IMR-90 (cell line): ENCODE measurements at regions not wholly inside any gene's neighbourhood (a gene's known extent, or its start where the extent isn't known, plus 50 kb on each side); places are given as distances from the start of the nearest gene placed in this dataset.
"Not testable (repeated sequence)": the region's sequence is repeated elsewhere in the genome, so short reads cannot be mapped to it uniquely, and the experiment has no call there.

Experiments used
- ATAC-seq: fragments of 200-7000 bp; cut with Tn5 transposase; 2 replicates; pipeline ENCODE4 v1.9.1; 2020; ENCODE audit warnings: low read depth, mild to moderate bottlenecking, moderate library complexity
- BruUV-seq: library from RNA; stranded (reverse); fragments of 400-500 nt; replicated peaks from 2 replicates; lab custom pipeline; 2021; lab: Mats Ljungman, UMichigan
- CTCF ChIA-PET: fragments of 300-600 bp; formaldehyde crosslinking; extraction: SDS; loops from one replicate; lab custom pipeline; 2021; ENCODE audit warnings: antibody characterized with exemption; lab: Yijun Ruan, JAX
- POLR2A ChIA-PET: fragments of 300-600 bp; sonication (Branson Sonifier 250); formaldehyde crosslinking; loops from one replicate; lab custom pipeline; 2022; ENCODE audit warnings: antibody characterized with exemption; ENCODE audit not compliant: unreplicated experiment; lab: Charles Lee
- DNase-seq: peaks from one replicate; pipeline ENCODE4 v3.0.0; 2013
- H2AFZ ChIP-seq: replicated peaks from 2 replicates; pipeline ENCODE3; 2013; ENCODE audit warnings: low read length, mild to moderate bottlenecking; ENCODE audit not compliant: poor library complexity
- H2AK5ac ChIP-seq: 2 replicates; pipeline ENCODE4 v1.6.1; 2013; ENCODE audit warnings: low read depth, low read length, inconsistent platforms
- H2AK9ac ChIP-seq: replicated peaks from 2 replicates; pipeline ENCODE3; 2013; ENCODE audit warnings: mild to moderate bottlenecking, low read depth, low read length, moderate library complexity; ENCODE audit not compliant: poor library complexity
- H2BK120ac ChIP-seq: 2 replicates; pipeline ENCODE4 v1.6.1; 2013; ENCODE audit warnings: low read depth, low read length, inconsistent platforms
- H2BK15ac ChIP-seq: 3 replicates; pipeline ENCODE4 v1.6.1; 2013; ENCODE audit warnings: low read depth, low read length, inconsistent platforms
- H2BK20ac ChIP-seq: 2 replicates; pipeline ENCODE4 v1.6.1; 2013; ENCODE audit warnings: low read depth, mild to moderate bottlenecking, inconsistent platforms, low read length, moderate library complexity
- H2BK5ac ChIP-seq: 2 replicates; pipeline ENCODE4 v1.6.1; 2013; ENCODE audit warnings: mild to moderate bottlenecking, low read depth, low read length, inconsistent platforms; ENCODE audit not compliant: poor library complexity, severe bottlenecking
- H3K14ac ChIP-seq: replicated peaks from 2 replicates; pipeline ENCODE4 v1.6.1; 2013; ENCODE audit warnings: low read depth, low read length, inconsistent platforms
- H3K18ac ChIP-seq: 2 replicates; pipeline ENCODE4 v1.6.1; 2013; ENCODE audit warnings: low read depth, low read length, control low read depth
- H3K23ac ChIP-seq: 2 replicates; pipeline ENCODE4 v1.6.1; 2013; ENCODE audit warnings: low read depth, low read length, inconsistent platforms
- H3K27ac ChIP-seq: 2 replicates; pipeline ENCODE4 v1.5.1; 2013; ENCODE audit warnings: mild to moderate bottlenecking, control low read depth, low read length; ENCODE audit not compliant: insufficient read depth
- H3K27me3 ChIP-seq: 2 replicates; pipeline ENCODE4 v1.6.1; 2013; ENCODE audit warnings: low read length; ENCODE audit not compliant: control insufficient read depth, insufficient read depth
- H3K36me3 ChIP-seq: 2 replicates; pipeline ENCODE4 v1.6.1; 2013; ENCODE audit warnings: low read length, mixed read lengths; ENCODE audit not compliant: control insufficient read depth, insufficient read depth
- H3K4ac ChIP-seq: 2 replicates; pipeline ENCODE4 v1.6.1; 2013; ENCODE audit warnings: low read depth, low read length, inconsistent platforms
- H3K4me1 ChIP-seq: 2 replicates; pipeline ENCODE4 v1.6.1; 2013; ENCODE audit warnings: low read length, mixed read lengths; ENCODE audit not compliant: control insufficient read depth, insufficient read depth
- H3K4me2 ChIP-seq: 2 replicates; pipeline ENCODE4 v1.6.1; 2013; ENCODE audit warnings: low read depth, mild to moderate bottlenecking, control low read depth, low read length, moderate library complexity
- H3K4me3 ChIP-seq: 2 replicates; pipeline ENCODE4 v1.5.1; 2013; ENCODE audit warnings: low read depth, mild to moderate bottlenecking, control low read depth, low read length, moderate library complexity; ENCODE audit not compliant: insufficient read depth
- H3K56ac ChIP-seq: 2 replicates; pipeline ENCODE4 v1.6.1; 2013; ENCODE audit warnings: low read length, inconsistent platforms; ENCODE audit not compliant: insufficient read depth; ENCODE audit errors: extremely low read depth
- H3K79me1 ChIP-seq, 2 experiments: 2 replicates each; pipeline ENCODE4 v1.6.1; 2013; ENCODE audit warnings: low read length in 2 of 2, inconsistent platforms in 1 of 2, low read depth in 1 of 2
- H3K9ac ChIP-seq: 2 replicates; pipeline ENCODE4 v1.6.1; 2013; ENCODE audit warnings: low read depth, low read length, control low read depth
- H3K9me1 ChIP-seq: 2 replicates; pipeline ENCODE4 v1.6.1; 2013; ENCODE audit warnings: low read length, inconsistent platforms; ENCODE audit not compliant: insufficient read depth
- H3K9me3 ChIP-seq: 2 replicates; pipeline ENCODE4 v1.6.1; 2013; ENCODE audit warnings: low read length; ENCODE audit not compliant: control insufficient read depth, insufficient read depth
- H4K20me1 ChIP-seq: 2 replicates; pipeline ENCODE4 v1.6.1; 2013; ENCODE audit warnings: low read length, inconsistent platforms; ENCODE audit not compliant: insufficient read depth
- H4K5ac ChIP-seq: 2 replicates; pipeline ENCODE4 v1.6.1; 2013; ENCODE audit warnings: mild to moderate bottlenecking, low read depth, low read length, control low read depth
- H4K8ac ChIP-seq, 2 experiments: 2 replicates each; pipeline ENCODE4 v1.6.1; 2013; ENCODE audit warnings: low read depth in 2 of 2, low read length in 2 of 2, control low read depth in 1 of 2, inconsistent platforms in 1 of 2
- H4K91ac ChIP-seq: 2 replicates; pipeline ENCODE4 v1.6.1; 2013; ENCODE audit warnings: low read depth, low read length, inconsistent platforms; ENCODE audit not compliant: insufficient read depth
- CEBPB ChIP-seq: IDR thresholded peaks from 2 replicates; pipeline ENCODE4 v1.6.1; 2012; ENCODE audit warnings: low read depth, low read length, improper control_type of control experiment
- CHD1 ChIP-seq: IDR thresholded peaks from 2 replicates; pipeline ENCODE4 v1.6.1; 2012; ENCODE audit warnings: low read depth, low read length, improper control_type of control experiment
- POLR2A ChIP-seq: IDR thresholded peaks from 2 replicates; pipeline ENCODE4 v1.6.1; 2012; ENCODE audit warnings: mild to moderate bottlenecking, low read depth, low read length
- RFX5 ChIP-seq: IDR thresholded peaks from 2 replicates; pipeline ENCODE4 v1.8.0; 2012; ENCODE audit warnings: low read depth, mild to moderate bottlenecking, low read length, moderate library complexity
- SMC3 ChIP-seq: fragments of 150-350 bp; IDR thresholded peaks from 2 replicates; pipeline ENCODE4 v1.6.1; 2016; ENCODE audit warnings: low read depth, mild to moderate bottlenecking, antibody characterized with exemption, low read length, moderate library complexity
- WGBS, 2 experiments: methylation state at CpG; one replicate each; pipeline versions ENCODE4 v1.1.5 to v1.1.7; 2013; ENCODE audit warnings: missing lambda C conversion rate in 2 of 2; ENCODE audit not compliant: insufficient read length in 1 of 2; ENCODE audit errors: extremely low coverage in 2 of 2; 5-methylcytosine and 5-hydroxymethylcytosine counted together
- dilution Hi-C: fragments of 300-500 bp; cut with HindIII; formaldehyde crosslinking; loops from one replicate; pipeline ENCODE4 v1.14.3; 2018; ENCODE audit warnings: low sequenced_read_pairs; ENCODE audit not compliant: unreplicated experiment
- in situ Hi-C: fragments of 300-500 bp; cut with MboI; formaldehyde crosslinking; loops from 3 replicates; pipeline ENCODE4 v1.14.3; 2019; ENCODE audit warnings: low sequenced_read_pairs, inconsistent platforms, mixed read lengths
- intact Hi-C: fragments of 100-400 bp; cut with micrococcal nuclease; formaldehyde crosslinking; loops from 2 replicates; pipeline ENCODE4 v1.10.0; 2022
- TF ChIP-seq, protein P1 (sequence below): fragments of 150-350 bp; IDR thresholded peaks from 2 replicates; pipeline ENCODE4 v1.6.1; 2017; ENCODE audit warnings: mild to moderate bottlenecking, antibody characterized with exemption, low read length, low read depth
- TF ChIP-seq, protein P2 (sequence below): conservative IDR thresholded peaks from 2 replicates; pipeline ENCODE4 v1.5.1; 2012; ENCODE audit warnings: mild to moderate bottlenecking, low read depth, low read length, improper control_type of control experiment

DNA sequence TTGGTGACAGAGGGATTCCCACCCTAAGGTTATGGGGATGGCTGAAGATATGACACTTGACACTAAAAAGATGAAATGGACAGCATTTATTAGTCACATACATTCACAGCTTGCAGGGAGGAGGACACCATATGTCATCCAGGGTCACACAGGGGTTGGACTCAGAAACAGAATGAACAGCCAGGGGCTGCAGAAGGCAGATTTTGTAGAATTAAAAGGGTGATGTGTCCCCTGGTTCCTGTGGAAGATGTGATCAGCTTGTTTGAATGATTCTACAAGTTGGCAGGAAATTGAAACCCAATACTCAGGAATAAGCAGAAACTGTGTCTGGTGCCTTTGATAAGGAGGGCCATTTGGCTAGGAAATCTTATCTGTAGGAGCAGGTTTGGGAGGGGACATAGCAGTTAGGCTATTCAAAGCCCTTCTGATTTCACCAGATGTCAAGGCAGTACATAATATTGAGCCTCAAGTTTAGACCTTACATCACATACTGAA lies 102.3 kb upstream of the GRIN3A start:
- Histone ChIP-seq H3K4me3 (no peak overlapping the region), H3K79me1 (no peaks in the 10 kb centered on the region), H3K4me1 (no peaks in the 10 kb centered on the region), H2AFZ (no peak overlapping the region), H3K18ac (no peak overlapping the region), H3K4me2 (no peak overlapping the region), H4K5ac (no peak overlapping the region), H4K20me1 (no peaks in the 10 kb centered on the region), H3K23ac (no peak overlapping the region), H3K56ac (no peak overlapping the region), H4K91ac (no peak overlapping the region), H3K9me3 (peaks cover 12% of the 10 kb centered on the region), H3K27ac (no peak overlapping the region), H3K14ac (no peak overlapping the region), H4K8ac (no peak overlapping the region), H3K4ac (no peak overlapping the region), H2BK120ac (no peak overlapping the region), H3K27me3 (no peaks in the 10 kb centered on the region), H2AK9ac (no peak overlapping the region), H3K9me1 (no peaks in the 10 kb centered on the region), H2AK5ac (no peak overlapping the region), H3K9ac (no peak overlapping the region), H3K36me3 (no peaks in the 10 kb centered on the region), H2BK15ac (no peak overlapping the region), H2BK5ac (no peak overlapping the region), H2BK20ac (no peak overlapping the region)
- dilution Hi-C loops: no loop called here
- no TSS peak for BruUV-seq
- TF ChIP-seq, protein P1, sequence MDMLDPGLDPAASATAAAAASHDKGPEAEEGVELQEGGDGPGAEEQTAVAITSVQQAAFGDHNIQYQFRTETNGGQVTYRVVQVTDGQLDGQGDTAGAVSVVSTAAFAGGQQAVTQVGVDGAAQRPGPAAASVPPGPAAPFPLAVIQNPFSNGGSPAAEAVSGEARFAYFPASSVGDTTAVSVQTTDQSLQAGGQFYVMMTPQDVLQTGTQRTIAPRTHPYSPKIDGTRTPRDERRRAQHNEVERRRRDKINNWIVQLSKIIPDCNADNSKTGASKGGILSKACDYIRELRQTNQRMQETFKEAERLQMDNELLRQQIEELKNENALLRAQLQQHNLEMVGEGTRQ: no peak
- TF ChIP-seq CHD1 (no peak), RFX5 (no peak), POLR2A (no peak), SMC3 (no peak), CEBPB (no peak)
- TF ChIP-seq, protein P2, sequence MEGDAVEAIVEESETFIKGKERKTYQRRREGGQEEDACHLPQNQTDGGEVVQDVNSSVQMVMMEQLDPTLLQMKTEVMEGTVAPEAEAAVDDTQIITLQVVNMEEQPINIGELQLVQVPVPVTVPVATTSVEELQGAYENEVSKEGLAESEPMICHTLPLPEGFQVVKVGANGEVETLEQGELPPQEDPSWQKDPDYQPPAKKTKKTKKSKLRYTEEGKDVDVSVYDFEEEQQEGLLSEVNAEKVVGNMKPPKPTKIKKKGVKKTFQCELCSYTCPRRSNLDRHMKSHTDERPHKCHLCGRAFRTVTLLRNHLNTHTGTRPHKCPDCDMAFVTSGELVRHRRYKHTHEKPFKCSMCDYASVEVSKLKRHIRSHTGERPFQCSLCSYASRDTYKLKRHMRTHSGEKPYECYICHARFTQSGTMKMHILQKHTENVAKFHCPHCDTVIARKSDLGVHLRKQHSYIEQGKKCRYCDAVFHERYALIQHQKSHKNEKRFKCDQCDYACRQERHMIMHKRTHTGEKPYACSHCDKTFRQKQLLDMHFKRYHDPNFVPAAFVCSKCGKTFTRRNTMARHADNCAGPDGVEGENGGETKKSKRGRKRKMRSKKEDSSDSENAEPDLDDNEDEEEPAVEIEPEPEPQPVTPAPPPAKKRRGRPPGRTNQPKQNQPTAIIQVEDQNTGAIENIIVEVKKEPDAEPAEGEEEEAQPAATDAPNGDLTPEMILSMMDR: no peak
- CTCF ChIA-PET: no interaction called here
- DNase-seq (no peak), ATAC-seq (no peak)
- intact Hi-C loops: no loop called here
- POLR2A ChIA-PET: no interaction called here
- in situ Hi-C loops: no loop called here

DNA sequence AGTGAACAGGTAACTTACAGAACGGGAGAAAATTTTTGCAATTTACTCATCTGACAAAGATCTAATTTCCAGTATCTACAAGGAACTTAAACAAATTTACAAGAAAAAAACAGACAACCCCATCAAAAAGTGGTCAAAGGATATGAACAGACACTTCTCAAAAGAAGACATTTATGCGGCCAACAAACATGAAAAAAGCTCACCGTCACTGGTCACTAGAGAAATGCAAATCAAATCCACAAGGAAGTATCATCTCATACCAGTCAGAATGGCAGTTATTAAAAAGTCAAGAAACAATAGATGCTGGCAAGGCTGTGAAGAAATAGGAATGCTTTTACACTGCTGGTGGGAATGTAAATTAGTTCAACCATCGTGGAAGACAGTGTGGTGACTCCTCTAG lies 100.5 kb upstream of the GRIN3A start:
- no CpG with 5 or more reads among the region's 4 CpGs for WGBS, 2 experiments
- H3K18ac ChIP-seq, H2AK5ac ChIP-seq, H4K5ac ChIP-seq, ATAC-seq, H4K20me1 ChIP-seq, H2BK15ac ChIP-seq, POLR2A ChIA-PET, in situ Hi-C loops, H3K4me3 ChIP-seq, H3K36me3 ChIP-seq, H3K9me3 ChIP-seq, H2BK120ac ChIP-seq, intact Hi-C loops, H2AFZ ChIP-seq, H3K79me1 ChIP-seq, H3K27me3 ChIP-seq, DNase-seq, H3K23ac ChIP-seq, H4K91ac ChIP-seq, CTCF ChIA-PET, H3K27ac ChIP-seq, H3K14ac ChIP-seq, dilution Hi-C loops, H2BK20ac ChIP-seq, H4K8ac ChIP-seq, H3K4me1 ChIP-seq, H3K9me1 ChIP-seq, H3K9ac ChIP-seq, H3K4ac ChIP-seq, H3K4me2 ChIP-seq, H2AK9ac ChIP-seq, H2BK5ac ChIP-seq, H3K56ac ChIP-seq, BruUV-seq: not testable (repeated sequence)
